Ovary (tissue), 3 donors: ENCODE measurements at regions not wholly inside any gene's neighbourhood (a gene's known extent, or its start where the extent isn't known, plus 50 kb on each side); places are given as distances from the start of the nearest gene placed in this dataset.

ENCODE experiments used
- CTCF ChIP-seq, 3 donors: fragments of 450-650 bp in 2 of 3; fragments of 200-600 bp in 1 of 3; IDR thresholded peaks; one replicate each; pipeline versions ENCODE4 v1.5.1 to v1.8.0; 2016 to 2022; ENCODE audit warnings: antibody characterized with exemption in 3 of 3, mild to moderate bottlenecking in 1 of 3
- EP300 ChIP-seq: sonication (generic); formaldehyde crosslinking; IDR thresholded peaks from one replicate; pipeline ENCODE4 v1.6.1; 2017; ENCODE audit warnings: antibody characterized with exemption
- POLR2A ChIP-seq: fragments of 450-650 bp; IDR thresholded peaks from one replicate; pipeline ENCODE4 v1.6.1; 2017; ENCODE audit warnings: antibody characterized with exemption, mild to moderate bottlenecking, moderate library complexity
- donor health status: DM: no; HTN: no; CAD: no.

- TF ChIP-seq CTCF (IDR thresholded peaks at IDR 0.05) = no peak
- TF ChIP-seq POLR2A = no peak
- no peak for TF ChIP-seq EP300
Observed at GRCh38 chr2:177080746-177081284, 131.8 kb upstream of the HNRNPA3 start.
